AG09309 (cell line): ENCODE measurements at regions not wholly inside any gene's neighbourhood (a gene's known extent, or its start where the extent isn't known, plus 50 kb on each side); places are given as distances from the start of the nearest gene placed in this dataset.

Experiments used
- DNase-seq: peaks from one replicate; pipeline ENCODE4 v3.0.0-alpha.2; 2010; ENCODE audit warnings: low read depth
- H3K4me3 ChIP-seq: 2 replicates; pipeline ENCODE4 v1.5.1; 2011; ENCODE audit warnings: mild to moderate bottlenecking, low read depth, low read length, moderate library complexity; ENCODE audit not compliant: control insufficient read depth
- CTCF ChIP-seq: IDR thresholded peaks from 2 replicates; pipeline ENCODE4 v1.5.1; 2011; ENCODE audit warnings: mild to moderate bottlenecking, low read depth, low read length, inconsistent platforms; ENCODE audit not compliant: insufficient read depth, control insufficient read depth; ENCODE audit errors: missing control alignments

- no peak for TF ChIP-seq CTCF
- DNase-seq, result no peak
- no peak overlapping the region for H3K4me3 ChIP-seq
These were observed 211.8 kb upstream of the ZC3H12A start for GRCh38 chr1:37262439-37263170.

- no peak for DNase-seq
- no peak for TF ChIP-seq CTCF
- H3K4me3 ChIP-seq, result no peak overlapping the region
These were observed 209.2 kb upstream of the ZC3H12A start for GRCh38 chr1:37265156-37265555.

- no peak for DNase-seq
- no peak for TF ChIP-seq CTCF
- no peak overlapping the region for H3K4me3 ChIP-seq
These were observed 208.4 kb upstream of the ZC3H12A start for GRCh38 chr1:37265786-37266667.

- DNase-seq, result no peak
- H3K4me3 ChIP-seq, result no peak overlapping the region
- TF ChIP-seq CTCF, result no peak
These were observed 207.1 kb upstream of the ZC3H12A start for GRCh38 chr1:37267111-37267835.

GRCh38 chr1:37270639-37271038, 203.7 kb upstream of the ZC3H12A start:
- DNase-seq, result no peak
- no peak for TF ChIP-seq CTCF

GRCh38 chr1:37272626-37273025, 201.8 kb upstream of the ZC3H12A start:
- no peak for TF ChIP-seq CTCF
- DNase-seq, result no peak
- H3K4me3 ChIP-seq, result no peak overlapping the region

More at GRCh38 chr1:37270639-37271038, 203.7 kb upstream of the ZC3H12A start:
- H3K4me3 ChIP-seq, result no peak overlapping the region
